ENCODE measurements at regions not wholly inside any gene's neighbourhood (a gene's known extent, or its start where the extent isn't known, plus 50 kb on each side); places are given as distances from the start of the nearest gene placed in this dataset.

DNA sequence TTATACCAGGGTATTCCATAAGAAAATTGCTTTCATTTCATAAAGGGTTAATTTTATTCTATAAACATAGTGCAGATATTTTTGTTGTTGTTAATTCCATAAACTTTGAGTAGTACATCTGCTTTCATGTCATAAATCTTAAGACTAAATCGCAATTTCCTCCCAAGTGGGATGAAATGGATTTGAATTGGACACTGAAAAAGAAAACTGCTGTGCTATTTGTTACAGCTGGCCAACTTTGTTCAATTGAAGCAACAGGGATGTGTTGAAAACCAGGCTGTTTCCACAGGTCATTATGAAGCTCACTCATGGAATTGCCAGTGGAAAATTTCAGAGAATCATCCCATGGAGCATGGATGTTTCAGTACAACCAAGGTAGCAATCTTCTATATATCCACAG, 252.5 kb upstream of the RGS18 start:
- no peak for DNase-seq (ENCODE audit: low read depth, low spot score)
- TF ChIP-seq CTCF (IDR thresholded peaks at IDR 0.05; ENCODE audit: low read depth, low read length), result no peak

GRCh38 chr1:191907121-191907520, 251.1 kb upstream of the RGS18 start:
- DNase-seq (ENCODE audit: low read depth, low spot score), result no peak
- Histone ChIP-seq H3K27me3 (ENCODE audit: control insufficient read depth, insufficient read depth, low read length) (no peaks in the 10 kb centered on the region), H3K9me3 (ENCODE audit: control insufficient read depth, insufficient read depth, low read length) (no peaks in the 10 kb centered on the region), H3K27ac (ENCODE audit: low read depth, low read length) (no peak overlapping the region), H3K4me3 (ENCODE audit: low read depth, low read length) (no peak overlapping the region)
- ChIA-PET POLR2A (no interaction called here), CTCF (no interaction called here)
- no peak for TF ChIP-seq CTCF (IDR thresholded peaks at IDR 0.05; ENCODE audit: low read depth, low read length)

More for the DNA sequence above, 252.5 kb upstream of the RGS18 start:
- no peak overlapping the region for H3K27ac ChIP-seq (ENCODE audit: low read depth, low read length)
- no peaks in the 10 kb centered on the region for H3K27me3 ChIP-seq (ENCODE audit: control insufficient read depth, insufficient read depth, low read length)
- ChIA-PET POLR2A (no interaction called here), CTCF (no interaction called here)
- H3K4me3 ChIP-seq (ENCODE audit: low read depth, low read length), result no peak overlapping the region
- no peaks in the 10 kb centered on the region for H3K9me3 ChIP-seq (ENCODE audit: control insufficient read depth, insufficient read depth, low read length)

DNA sequence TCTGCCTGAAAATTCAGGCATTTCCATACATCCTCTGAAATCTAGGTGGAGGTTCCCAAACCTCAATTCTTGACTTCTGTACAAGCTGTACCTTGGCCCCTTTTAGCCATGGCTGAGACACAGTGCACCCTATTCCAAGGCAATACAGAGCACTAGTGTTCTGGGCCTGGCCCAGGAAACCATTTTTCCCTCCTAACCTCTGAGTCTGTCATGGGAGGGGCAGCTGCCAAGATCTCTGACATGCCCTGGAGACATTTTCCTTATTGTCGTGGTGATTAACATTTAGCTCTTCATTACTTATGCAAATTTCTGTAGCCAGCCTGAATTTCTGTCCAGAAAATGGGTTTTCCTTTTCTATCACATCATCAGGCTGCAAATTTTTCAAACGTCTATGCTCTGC, 248.0 kb upstream of the RGS18 start:
- Histone ChIP-seq H3K4me3 (ENCODE audit: low read depth, low read length) (no peak overlapping the region), H3K27me3 (ENCODE audit: control insufficient read depth, insufficient read depth, low read length) (no peaks in the 10 kb centered on the region), H3K9me3 (ENCODE audit: control insufficient read depth, insufficient read depth, low read length) (no peaks in the 10 kb centered on the region), H3K27ac (ENCODE audit: low read depth, low read length) (no peak overlapping the region)
- no peak for DNase-seq (ENCODE audit: low read depth, low spot score)
- POLR2A ChIA-PET, result no interaction called here
- no peak for TF ChIP-seq CTCF (IDR thresholded peaks at IDR 0.05; ENCODE audit: low read depth, low read length)
- CTCF ChIA-PET, result no interaction called here

DNA sequence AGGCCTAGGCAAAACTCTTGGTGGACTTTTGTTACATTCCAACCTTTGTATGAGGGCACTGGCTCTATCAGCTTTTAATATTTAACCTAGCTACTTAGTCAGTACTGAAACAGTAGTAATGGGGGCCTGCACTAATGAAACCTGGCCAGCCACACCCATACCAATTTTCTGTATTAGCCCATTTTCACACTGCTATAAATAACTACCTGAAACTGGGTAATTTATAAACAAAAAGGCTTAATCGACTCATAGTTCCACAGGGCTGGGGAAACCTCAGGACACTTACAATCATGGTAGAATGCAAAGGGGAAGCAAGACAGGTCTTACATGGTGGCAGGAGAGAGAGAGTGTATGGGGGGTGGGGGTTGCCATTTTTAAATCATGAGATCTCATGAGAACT, 245.7 kb upstream of the RGS18 start:
- H3K4me3 ChIP-seq (ENCODE audit: low read depth, low read length), result no peak overlapping the region
- no peak overlapping the region for H3K27ac ChIP-seq (ENCODE audit: low read depth, low read length)
- no peaks in the 10 kb centered on the region for H3K9me3 ChIP-seq (ENCODE audit: control insufficient read depth, insufficient read depth, low read length)
- no peak for DNase-seq (ENCODE audit: low read depth, low spot score)
- TF ChIP-seq CTCF (IDR thresholded peaks at IDR 0.05; ENCODE audit: low read depth, low read length), result no peak
- no peaks in the 10 kb centered on the region for H3K27me3 ChIP-seq (ENCODE audit: control insufficient read depth, insufficient read depth, low read length)
- ChIA-PET CTCF (interaction anchor here (0.7 kb wide), 1 partner anchor 214 kb away, joined by 3 read pairs; no protein-coding TSS in a partner anchor), POLR2A (no interaction called here)

GRCh38 chr1:191913260-191913977, 244.8 kb upstream of the RGS18 start:
- Histone ChIP-seq H3K27ac (ENCODE audit: low read depth, low read length) (no peak overlapping the region), H3K9me3 (ENCODE audit: control insufficient read depth, insufficient read depth, low read length) (no peaks in the 10 kb centered on the region), H3K27me3 (ENCODE audit: control insufficient read depth, insufficient read depth, low read length) (no peaks in the 10 kb centered on the region), H3K4me3 (ENCODE audit: low read depth, low read length) (no peak overlapping the region)
- ChIA-PET POLR2A (no interaction called here), CTCF (no interaction called here)
- DNase-seq (ENCODE audit: low read depth, low spot score), result no peak
- no peak for TF ChIP-seq CTCF (IDR thresholded peaks at IDR 0.05; ENCODE audit: low read depth, low read length)
